ENCODE measurements at regions not wholly inside any gene's neighbourhood (a gene's known extent, or its start where the extent isn't known, plus 50 kb on each side); places are given as distances from the start of the nearest gene placed in this dataset.

GRCh38 chr2:236917164-236917563 is 168.5 kb upstream of the COPS8 start:
- H3K4me1 ChIP-seq (ENCODE audit: control insufficient read depth in 1 of 2, insufficient read depth in 2 of 2, low read depth in 1 of 2, low read length in 1 of 2), result peaks cover 0 to 6% of the 10 kb centered on the region in 2 experiments; a peak in 1 of 4 replicates
- H3K27me3 ChIP-seq (ENCODE audit: insufficient read depth), result no peaks in the 10 kb centered on the region; the same call in 1 of the 2 replicates
- H3K36me3 ChIP-seq (replicated peaks in 1 of 2; ENCODE audit: control insufficient read depth in 1 of 2, insufficient read depth in 2 of 2, low read length in 1 of 2), result no peaks in the 10 kb centered on the region
- H3K4me3 ChIP-seq (ENCODE audit: low read depth in 2 of 2, low read length in 1 of 2), result no peak overlapping the region
- 9% methylated on average over 3 of the region's 3 CpGs for WGBS (ENCODE audit: low lambda C conversion rate)
- ChIA-PET CTCF (no interaction called here), POLR2A (no interaction called here)
- no peaks in the 10 kb centered on the region for H3F3A ChIP-seq (replicated peaks; ENCODE audit: insufficient read depth)
- no peak overlapping the region for H2AFZ ChIP-seq (ENCODE audit: low read depth)
- no peak for DNase-seq
- no peak overlapping the region for H3K4me2 ChIP-seq
- no peaks in the 10 kb centered on the region for H3K9me2 ChIP-seq
- TF ChIP-seq USF2 (IDR thresholded peaks at IDR 0.05; ENCODE audit: borderline replicate concordance, low read depth, low read length) (no peak), FOXJ3 (CRISPR knock-in tag; IDR thresholded peaks at IDR 0.05) (no peak), REST (IDR thresholded peaks at IDR 0.05; ENCODE audit: low read depth, low read length) (no peak), ELF1 (IDR thresholded peaks at IDR 0.05) (no peak), POLR2AphosphoS5 (IDR thresholded peaks at IDR 0.05; ENCODE audit: low read depth, low read length) (no peak), CHD2 (IDR thresholded peaks at IDR 0.05; ENCODE audit: low read length, partially characterized antibody) (no peak), RXRA (IDR thresholded peaks at IDR 0.05; ENCODE audit: borderline replicate concordance, low read depth) (no peak), GATA2 (CRISPR knock-in tag; IDR thresholded peaks at IDR 0.05) (no peak), PBX3 (IDR thresholded peaks at IDR 0.05) (no peak), NFIC (IDR thresholded peaks at IDR 0.05; ENCODE audit: borderline replicate concordance) (no peak), FOSL2 (IDR thresholded peaks at IDR 0.05; ENCODE audit: borderline replicate concordance, low read depth) (no peak), YY1 (IDR thresholded peaks at IDR 0.05; ENCODE audit: low read depth) (no peak), RFX5 (IDR thresholded peaks at IDR 0.05; ENCODE audit: low read length) (no peak)
- H3K79me2 ChIP-seq (ENCODE audit: insufficient read depth), result no peaks in the 10 kb centered on the region
- H3K27ac ChIP-seq (ENCODE audit: low read depth in 2 of 2, low read length in 1 of 2), result no peak overlapping the region
- H3K9me3 ChIP-seq, result no peaks in the 10 kb centered on the region
- H3K9ac ChIP-seq, result no peak overlapping the region
- H4K20me1 ChIP-seq (ENCODE audit: insufficient read depth), result no peaks in the 10 kb centered on the region

GRCh38 chr2:236918545-236918944 is 167.1 kb upstream of the COPS8 start:
- DNase-seq, result no peak
- Histone ChIP-seq H3K9me2 (no peaks in the 10 kb centered on the region), H3K79me2 (ENCODE audit: insufficient read depth) (no peaks in the 10 kb centered on the region), H3K4me3 (ENCODE audit: low read depth in 2 of 2, low read length in 1 of 2) (no peak overlapping the region), H3K27me3 (ENCODE audit: insufficient read depth) (no peaks in the 10 kb centered on the region; the same call in 1 of the 2 replicates), H3K4me2 (no peak overlapping the region), H3K9ac (no peak overlapping the region), H3K9me3 (no peaks in the 10 kb centered on the region), H3K36me3 (replicated peaks in 1 of 2; ENCODE audit: control insufficient read depth in 1 of 2, insufficient read depth in 2 of 2, low read length in 1 of 2) (no peaks in the 10 kb centered on the region), H3K27ac (ENCODE audit: low read depth in 2 of 2, low read length in 1 of 2) (no peak overlapping the region), H3K4me1 (ENCODE audit: control insufficient read depth in 1 of 2, insufficient read depth in 2 of 2, low read depth in 1 of 2, low read length in 1 of 2) (no peaks in the 10 kb centered on the region), H3F3A (replicated peaks; ENCODE audit: insufficient read depth) (no peaks in the 10 kb centered on the region), H2AFZ (ENCODE audit: low read depth) (no peak overlapping the region), H4K20me1 (ENCODE audit: insufficient read depth) (no peaks in the 10 kb centered on the region)
- WGBS (ENCODE audit: low lambda C conversion rate), result 63% methylated on average over 9 of the region's 9 CpGs
- ChIA-PET POLR2A (no interaction called here), CTCF (no interaction called here)
- TF ChIP-seq EP300 (IDR thresholded peaks at IDR 0.05; ENCODE audit: borderline replicate concordance in 1 of 2, low read depth in 1 of 2, low read length in 1 of 2) (no peak), SMC3 (IDR thresholded peaks at IDR 0.05; ENCODE audit: low read depth, low read length) (no peak), JUND (IDR thresholded peaks at IDR 0.05) (no peak), GATA2 (CRISPR knock-in tag; IDR thresholded peaks at IDR 0.05) (no peak), SIN3A (IDR thresholded peaks at IDR 0.05; ENCODE audit: borderline replicate concordance, low read depth, low read length) (no peak), ELF1 (IDR thresholded peaks at IDR 0.05) (no peak)
